HG03460 (cell line): ENCODE measurements at regions not wholly inside any gene's neighbourhood (a gene's known extent, or its start where the extent isn't known, plus 50 kb on each side); places are given as distances from the start of the nearest gene placed in this dataset.
"Not testable (repeated sequence)": the region's sequence is repeated elsewhere in the genome, so short reads cannot be mapped to it uniquely, and the experiment has no call there.

Source experiments
- ATAC-seq: cut with Tn5 transposase; IDR thresholded peaks from one replicate; pipeline ENCODE4 v1.9.1; 2021; ENCODE audit not compliant: unreplicated experiment

- ATAC-seq = peak; percentile 49
These were observed 55.4 kb downstream of the TMEM121 start for GRCh38 chr14:105581551-105582341.

- no peak for ATAC-seq
These were observed 56.3 kb downstream of the TMEM121 start for GRCh38 chr14:105582639-105583038.

GRCh38 chr14:105583914-105584313 is 57.5 kb downstream of the TMEM121 start:
- ATAC-seq = not testable (repeated sequence)

- not testable (repeated sequence) for ATAC-seq
These were observed 58.9 kb downstream of the TMEM121 start for GRCh38 chr14:105585290-105585689.

GRCh38 chr14:105585722-105586121 is 59.3 kb downstream of the TMEM121 start:
- not testable (repeated sequence) for ATAC-seq

- ATAC-seq = not testable (repeated sequence)
These were observed 59.9 kb downstream of the TMEM121 start for GRCh38 chr14:105586144-105586872.

- ATAC-seq = not testable (repeated sequence)
These were observed 60.7 kb downstream of the TMEM121 start for GRCh38 chr14:105587034-105587433.

GRCh38 chr14:105587482-105588235 is 61.3 kb downstream of the TMEM121 start:
- ATAC-seq = not testable (repeated sequence)

GRCh38 chr14:105588236-105588860 is 62.0 kb downstream of the TMEM121 start:
- ATAC-seq = no peak

- no peak for ATAC-seq
These were observed 63.0 kb downstream of the TMEM121 start for GRCh38 chr14:105589161-105589925.

GRCh38 chr14:105589926-105590185 is 63.5 kb downstream of the TMEM121 start:
- not testable (repeated sequence) for ATAC-seq

- ATAC-seq = no peak
These were observed 64.7 kb downstream of the TMEM121 start for GRCh38 chr14:105591052-105591451.

- ATAC-seq = not testable (repeated sequence)
These were observed 65.5 kb downstream of the TMEM121 start for GRCh38 chr14:105591792-105592341.

- ATAC-seq = not testable (repeated sequence)
These were observed 66.3 kb downstream of the TMEM121 start for GRCh38 chr14:105592646-105593045.

- ATAC-seq = not testable (repeated sequence)
These were observed 69.0 kb downstream of the TMEM121 start for GRCh38 chr14:105595346-105595745.

GRCh38 chr14:105596374-105596773 is 70.0 kb downstream of the TMEM121 start:
- ATAC-seq = not testable (repeated sequence)

- not testable (repeated sequence) for ATAC-seq
These were observed 71.8 kb downstream of the TMEM121 start for GRCh38 chr14:105598040-105598763.

GRCh38 chr14:105598925-105599586 is 72.7 kb downstream of the TMEM121 start:
- ATAC-seq = not testable (repeated sequence)
